ENCODE measurements at regions not wholly inside any gene's neighbourhood (a gene's known extent, or its start where the extent isn't known, plus 50 kb on each side); places are given as distances from the start of the nearest gene placed in this dataset.
"Not testable (repeated sequence)": the region's sequence is repeated elsewhere in the genome, so short reads cannot be mapped to it uniquely, and the experiment has no call there.

GRCh38 chr2:15810477-15811150 lies 129.7 kb upstream of the MYCN start:
- no peak for DNase-seq

GRCh38 chr2:15811367-15811766 lies 129.0 kb upstream of the MYCN start:
- DNase-seq = no peak

GRCh38 chr2:15812187-15812780 lies 128.1 kb upstream of the MYCN start:
- DNase-seq = no peak

GRCh38 chr2:15813481-15814266 lies 126.7 kb upstream of the MYCN start:
- DNase-seq = no peak

- DNase-seq = no peak
These were observed 125.9 kb upstream of the MYCN start for GRCh38 chr2:15814403-15814802.

GRCh38 chr2:15814946-15815345 lies 125.4 kb upstream of the MYCN start:
- no peak for DNase-seq

GRCh38 chr2:15816226-15816625 lies 124.1 kb upstream of the MYCN start:
- no peak for DNase-seq

- DNase-seq = no peak
These were observed 123.5 kb upstream of the MYCN start for GRCh38 chr2:15816674-15817406.

- no peak for DNase-seq
These were observed 122.6 kb upstream of the MYCN start for GRCh38 chr2:15817748-15818147.

GRCh38 chr2:15818318-15818753 lies 122.0 kb upstream of the MYCN start:
- no peak for DNase-seq

- no peak for DNase-seq
These were observed 121.5 kb upstream of the MYCN start for GRCh38 chr2:15818881-15819280.

GRCh38 chr2:15819562-15820256 lies 120.6 kb upstream of the MYCN start:
- no peak for DNase-seq

- DNase-seq = no peak
These were observed 120.1 kb upstream of the MYCN start for GRCh38 chr2:15820257-15820566.

- DNase-seq = no peak
These were observed 119.4 kb upstream of the MYCN start for GRCh38 chr2:15820927-15821326.

- DNase-seq = no peak
These were observed 118.0 kb upstream of the MYCN start for GRCh38 chr2:15822151-15823044.

- DNase-seq = no peak
These were observed 116.6 kb upstream of the MYCN start for GRCh38 chr2:15823459-15824396.

GRCh38 chr2:15824467-15824866 lies 115.9 kb upstream of the MYCN start:
- not testable (repeated sequence) for DNase-seq

- no peak for DNase-seq
These were observed 114.9 kb upstream of the MYCN start for GRCh38 chr2:15825276-15825980.

GRCh38 chr2:15826273-15826717 lies 114.1 kb upstream of the MYCN start:
- no peak for DNase-seq

- DNase-seq = no peak
These were observed 113.3 kb upstream of the MYCN start for GRCh38 chr2:15827001-15827400.

Data from fibroblast of skin of back (primary cell).